HG02763 (cell line): ENCODE measurements at regions not wholly inside any gene's neighbourhood (a gene's known extent, or its start where the extent isn't known, plus 50 kb on each side); places are given as distances from the start of the nearest gene placed in this dataset.

Source experiments
- ATAC-seq: cut with Tn5 transposase; IDR thresholded peaks from one replicate; pipeline ENCODE4 v1.9.1; 2021; ENCODE audit warnings: mild to moderate bottlenecking, moderate library complexity; ENCODE audit not compliant: unreplicated experiment

GRCh38 chr5:73312146-73312871 lies 136.3 kb downstream of the FOXD1 start:
- no peak for ATAC-seq

- no peak for ATAC-seq
Observed at GRCh38 chr5:73311291-73312110, 137.1 kb downstream of the FOXD1 start.

- ATAC-seq = no peak
Observed at GRCh38 chr5:73307645-73308355, 134.8 kb downstream of the TMEM174 start.

- ATAC-seq = no peak
Observed at GRCh38 chr5:73306741-73307275, 133.8 kb downstream of the TMEM174 start.

- ATAC-seq = no peak
Observed at GRCh38 chr5:73306078-73306719, 133.2 kb downstream of the TMEM174 start.

GRCh38 chr5:73305386-73305785 lies 132.4 kb downstream of the TMEM174 start:
- ATAC-seq = no peak

GRCh38 chr5:73304381-73304780 lies 131.4 kb downstream of the TMEM174 start:
- ATAC-seq = no peak

- ATAC-seq = no peak
Observed at GRCh38 chr5:73303148-73304079, 130.4 kb downstream of the TMEM174 start.

- ATAC-seq = no peak
Observed at GRCh38 chr5:73302797-73303147, 129.8 kb downstream of the TMEM174 start.

GRCh38 chr5:73301208-73301901 lies 128.4 kb downstream of the TMEM174 start:
- ATAC-seq = no peak

- ATAC-seq = no peak
Observed at GRCh38 chr5:73300337-73301207, 127.6 kb downstream of the TMEM174 start.

GRCh38 chr5:73299665-73300336 lies 126.8 kb downstream of the TMEM174 start:
- ATAC-seq = no peak

GRCh38 chr5:73298772-73299630 lies 126.0 kb downstream of the TMEM174 start:
- no peak for ATAC-seq

- no peak for ATAC-seq
Observed at GRCh38 chr5:73298251-73298771, 125.3 kb downstream of the TMEM174 start.

- ATAC-seq = no peak
Observed at GRCh38 chr5:73297430-73297829, 124.4 kb downstream of the TMEM174 start.

GRCh38 chr5:73296772-73297171 lies 123.8 kb downstream of the TMEM174 start:
- no peak for ATAC-seq

GRCh38 chr5:73295921-73296320 lies 122.9 kb downstream of the TMEM174 start:
- no peak for ATAC-seq
